Activated CD4-positive, alpha-beta T cell treated with anti-CD3 and anti-CD28 coated beads, Interleukin-2, amount 50 U/mL, for 1 hour (primary cell): ENCODE measurements at regions not wholly inside any gene's neighbourhood (a gene's known extent, or its start where the extent isn't known, plus 50 kb on each side); places are given as distances from the start of the nearest gene placed in this dataset.
"Not testable (repeated sequence)": the region's sequence is repeated elsewhere in the genome, so short reads cannot be mapped to it uniquely, and the experiment has no call there.

Experiments used
- DNase-seq: peaks from one replicate; pipeline ENCODE4 v3.0.0-alpha.2; 2020

DNA sequence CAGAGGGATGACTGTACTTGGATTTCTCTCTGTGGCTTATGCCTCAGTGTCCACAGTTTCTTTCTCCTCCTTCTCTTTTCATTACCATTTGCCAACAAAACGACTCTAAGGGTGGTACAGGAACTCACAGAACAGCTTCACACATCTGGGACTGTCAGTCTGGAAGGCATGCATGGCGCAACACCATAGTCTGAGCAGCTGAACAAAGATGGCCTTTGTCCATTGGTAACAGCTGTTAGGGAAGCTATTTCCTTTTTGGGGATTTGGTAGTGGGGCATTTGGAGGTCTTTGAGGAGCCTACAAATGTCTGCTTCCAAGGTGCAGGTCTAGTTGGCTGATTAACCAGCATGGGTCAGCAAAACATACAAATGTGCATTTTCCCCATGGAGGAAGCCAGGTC is 81.4 kb upstream of the PCDH8 start:
- no peak for DNase-seq

DNA sequence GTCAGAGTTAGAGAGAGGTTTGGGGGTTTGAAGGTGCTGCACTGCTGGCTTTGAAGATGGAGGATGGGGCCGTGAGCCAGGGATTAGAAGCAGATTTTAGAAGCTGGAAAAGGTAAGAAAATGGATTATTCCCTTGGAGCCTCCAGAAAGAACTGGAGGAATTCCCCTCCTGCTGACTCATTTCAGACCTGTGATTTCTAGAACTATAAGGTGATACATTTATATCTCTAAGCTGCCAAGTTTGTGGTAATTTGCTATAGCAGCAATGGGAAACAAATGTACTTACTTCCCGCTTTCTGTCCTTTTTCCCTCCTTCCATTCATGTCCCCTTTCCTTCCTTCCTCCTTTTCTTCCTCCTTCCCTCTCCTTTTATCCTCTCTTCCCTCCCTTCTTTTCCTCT is 78.5 kb upstream of the PCDH8 start:
- no peak for DNase-seq

DNA sequence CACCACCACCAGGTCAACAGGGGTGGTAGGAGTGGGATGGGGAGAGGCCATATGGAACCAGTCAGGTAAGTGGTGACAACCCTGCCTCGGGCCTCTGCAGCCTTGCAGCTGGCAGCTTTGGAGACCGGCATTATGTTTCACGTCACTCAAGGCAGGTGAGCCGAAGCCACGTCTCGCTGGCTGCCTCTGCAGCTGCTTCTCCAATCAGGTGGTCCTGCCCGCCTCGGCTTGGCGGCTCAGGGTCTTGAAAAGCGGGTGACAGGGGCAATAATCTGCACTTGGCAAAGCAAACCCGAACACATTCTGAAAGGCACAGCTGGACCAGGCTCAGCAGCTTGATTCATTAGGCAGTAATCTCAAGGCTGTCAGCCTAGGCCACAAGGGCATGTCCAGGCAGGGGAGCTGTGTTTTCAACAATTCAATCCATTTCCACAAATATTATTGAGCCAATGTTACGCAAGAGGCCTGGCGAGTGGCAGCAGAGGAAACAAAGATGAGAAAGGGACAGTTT is 77.4 kb upstream of the PCDH8 start:
- no peak for DNase-seq

DNA sequence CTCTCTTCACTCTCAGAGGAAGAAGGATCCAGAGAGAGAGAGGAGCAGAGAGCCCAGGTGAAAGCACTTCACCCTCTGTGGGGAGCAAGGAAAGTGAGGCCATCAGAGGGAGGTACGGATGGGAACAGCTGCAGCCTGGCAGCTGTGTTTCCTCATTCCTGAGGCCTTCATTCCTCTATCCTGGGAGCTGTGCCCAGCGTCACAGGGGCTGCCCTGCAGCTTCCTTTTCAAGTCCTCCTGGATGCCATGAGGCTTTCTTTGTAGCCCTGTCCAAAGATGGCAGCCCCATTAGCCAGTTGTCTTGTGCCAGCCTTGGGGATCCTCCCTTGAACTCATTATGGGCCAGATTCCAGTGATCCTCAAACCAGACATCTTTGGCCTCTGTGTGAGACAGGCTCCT is 76.8 kb upstream of the PCDH8 start:
- DNase-seq, result no peak

DNA sequence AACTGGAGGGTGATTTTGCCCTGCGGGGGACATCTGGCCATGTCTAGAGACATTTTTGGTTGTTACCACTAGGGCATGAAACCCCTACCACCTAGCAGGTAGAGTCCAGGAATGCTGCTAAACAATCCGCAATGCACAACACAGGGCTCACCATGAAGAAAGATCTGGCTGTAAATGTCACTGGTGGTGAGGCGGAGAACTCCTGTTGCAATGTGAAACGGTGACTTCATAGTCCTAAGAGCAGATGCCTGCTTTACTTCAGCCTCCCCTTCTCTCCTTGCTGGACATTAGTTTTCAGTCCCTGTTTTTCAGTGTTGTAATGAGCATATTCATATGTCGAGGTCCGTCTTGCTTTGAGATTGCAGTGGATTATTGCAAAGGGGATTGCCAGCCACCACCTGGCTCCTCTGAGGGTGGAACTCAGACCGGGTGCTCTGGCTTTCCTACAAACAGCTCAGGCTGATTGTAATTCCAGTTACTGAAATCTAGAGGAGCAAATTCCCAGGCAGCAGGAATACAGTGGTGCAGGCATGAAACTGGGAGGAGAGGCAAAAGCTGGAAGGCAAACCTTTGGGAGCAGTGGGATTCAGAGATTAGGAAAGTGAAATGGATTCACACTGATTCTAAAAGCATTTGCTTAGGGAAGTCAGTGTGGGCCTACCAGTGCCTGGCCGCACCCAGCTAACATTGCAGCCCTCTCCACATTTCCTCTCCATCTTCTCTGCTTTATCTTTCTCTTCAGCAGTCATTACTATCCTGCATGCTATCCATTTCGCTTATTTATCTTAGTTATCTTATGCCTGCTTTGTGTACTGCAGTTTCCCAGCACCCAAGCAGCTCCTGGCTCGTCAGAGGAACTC is 76.1 kb upstream of the PCDH8 start:
- no peak for DNase-seq

DNA sequence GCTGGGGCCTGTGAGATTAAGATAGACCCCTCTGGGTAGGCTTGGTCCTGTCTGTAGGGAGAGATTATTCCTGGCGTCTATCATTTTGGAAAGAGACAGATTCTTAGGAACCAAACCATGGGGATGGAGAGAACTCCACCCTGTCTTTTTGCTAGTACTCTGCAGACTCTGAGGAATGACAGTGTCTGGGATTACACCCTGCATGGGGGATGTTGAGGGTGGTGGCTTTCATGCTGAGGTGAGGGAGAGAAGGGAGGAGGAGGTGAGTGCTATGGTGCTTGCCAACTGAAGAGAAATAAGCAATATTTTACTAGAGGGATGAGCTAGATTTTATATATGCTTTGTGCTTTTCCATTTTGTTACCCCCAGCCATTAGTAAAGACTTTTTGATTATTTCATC is 74.5 kb upstream of the PCDH8 start:
- no peak for DNase-seq

DNA sequence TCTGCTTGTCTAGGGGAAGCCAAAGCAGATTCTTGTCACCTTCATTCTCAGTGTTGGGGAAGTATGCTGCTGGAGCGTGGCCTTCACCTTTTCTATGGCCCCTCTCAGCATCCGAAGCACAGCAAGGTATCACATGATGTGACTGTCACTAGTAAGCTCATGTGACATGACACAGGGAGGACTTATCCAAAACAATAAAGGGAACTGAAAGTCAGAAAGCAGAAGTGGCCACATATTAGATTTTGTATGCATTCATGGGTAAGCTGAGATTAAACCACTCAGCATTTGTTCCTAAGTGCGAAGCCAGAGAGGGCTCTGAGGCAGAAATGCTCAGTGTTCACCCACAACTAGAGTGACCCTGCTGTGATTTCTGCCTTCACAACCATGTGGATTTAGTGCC is 72.8 kb upstream of the PCDH8 start:
- DNase-seq, result no peak

DNA sequence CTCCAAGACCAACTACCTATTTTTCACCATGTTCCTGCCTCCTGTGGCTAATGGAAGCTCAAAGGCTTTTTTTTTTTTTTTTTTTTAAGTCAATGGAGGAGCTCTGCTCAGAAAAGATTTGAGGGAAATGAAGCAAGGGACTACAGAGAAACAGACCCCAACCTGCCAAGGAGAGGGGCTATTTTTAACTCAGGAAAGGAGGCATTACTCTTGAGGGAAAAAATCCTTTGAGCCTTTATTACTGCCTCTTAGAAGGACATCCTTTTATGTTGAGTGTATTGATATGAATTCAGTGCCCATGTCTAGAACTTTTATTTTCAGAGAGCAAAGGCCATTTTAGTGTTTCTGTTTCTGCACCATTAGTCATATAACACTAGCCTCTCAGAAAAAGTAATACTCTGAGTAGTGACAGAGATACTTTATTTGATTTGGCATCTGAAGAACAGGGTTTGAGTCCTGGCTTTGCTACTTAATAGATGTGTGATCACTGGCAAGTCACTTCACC is 68.1 kb upstream of the PCDH8 start:
- DNase-seq, result no peak

DNA sequence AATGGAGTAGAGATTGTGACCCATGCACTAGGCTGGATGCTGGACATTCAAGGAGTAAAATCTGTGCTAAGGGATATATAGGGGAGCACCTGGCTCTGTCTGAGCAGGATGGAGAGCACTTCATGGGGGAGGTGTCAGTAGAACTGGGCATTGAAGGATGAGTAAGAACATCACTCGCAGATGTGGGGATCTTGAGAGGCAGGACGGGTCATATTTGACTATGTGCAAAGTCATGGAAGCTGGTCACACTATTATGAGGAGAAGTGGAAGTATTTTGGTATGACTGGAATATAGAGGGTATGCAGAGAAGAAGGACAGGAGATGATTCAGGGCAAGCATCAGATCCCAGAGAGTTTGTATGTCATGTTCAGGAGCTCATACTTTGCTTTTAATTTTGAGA is 62.9 kb upstream of the PCDH8 start:
- no peak for DNase-seq

DNA sequence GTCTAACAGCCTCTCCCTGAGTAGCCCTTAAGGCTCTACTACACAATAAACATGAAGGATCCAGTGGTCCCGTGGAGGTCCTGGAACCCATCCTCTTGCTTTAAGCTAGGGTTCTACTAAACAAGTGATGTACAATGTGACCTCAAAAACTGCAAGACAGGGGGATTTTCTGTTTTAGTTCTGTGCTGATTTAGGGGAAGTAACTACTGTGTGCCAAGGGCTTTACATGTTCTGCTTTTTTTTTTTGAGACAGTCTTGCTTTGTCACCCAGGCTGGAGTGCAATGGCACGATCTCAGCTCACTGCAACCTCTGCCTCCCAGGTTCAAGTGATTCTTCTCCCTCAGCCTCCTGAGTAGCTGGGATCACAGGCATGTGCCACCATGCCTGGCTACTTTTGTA is 61.9 kb upstream of the PCDH8 start:
- not testable (repeated sequence) for DNase-seq

DNA sequence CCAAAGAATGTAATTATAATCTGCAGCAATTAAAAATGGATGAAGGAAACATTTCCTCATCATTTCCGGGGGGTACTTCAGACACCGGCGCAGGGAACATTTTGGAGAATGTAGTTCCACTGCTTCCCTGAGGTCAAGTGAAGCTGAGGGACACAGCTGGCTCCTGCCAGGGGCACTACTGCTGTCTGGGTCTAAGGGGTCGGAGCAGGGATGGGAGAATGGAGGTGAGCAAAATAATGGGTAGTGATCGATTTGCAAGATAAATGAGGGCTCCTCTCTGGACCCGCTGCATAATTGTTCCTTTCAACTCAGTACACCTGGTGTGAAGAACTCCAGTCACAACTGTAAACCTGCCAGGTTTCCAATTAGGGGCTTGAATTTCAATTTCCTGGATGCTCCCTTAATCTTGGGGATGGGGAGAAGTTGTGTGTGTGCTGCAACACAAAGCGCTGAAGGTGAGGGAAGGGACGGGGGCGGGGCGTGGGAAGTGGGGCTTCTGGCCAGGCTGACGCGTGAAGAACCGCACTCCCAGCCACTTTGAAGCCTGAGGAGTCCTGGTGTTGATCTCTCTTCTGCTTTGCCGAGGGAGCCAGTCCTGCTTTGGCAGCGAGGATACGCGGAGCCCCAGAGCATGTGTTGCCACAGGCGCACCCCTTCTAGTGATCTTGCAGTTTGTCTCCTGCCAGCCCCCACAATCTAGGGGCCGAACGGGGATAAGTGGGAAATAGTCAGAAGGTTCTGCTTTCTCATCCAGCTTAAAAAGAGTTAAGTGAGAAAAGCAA is 57.9 kb upstream of the PCDH8 start:
- no peak for DNase-seq

DNA sequence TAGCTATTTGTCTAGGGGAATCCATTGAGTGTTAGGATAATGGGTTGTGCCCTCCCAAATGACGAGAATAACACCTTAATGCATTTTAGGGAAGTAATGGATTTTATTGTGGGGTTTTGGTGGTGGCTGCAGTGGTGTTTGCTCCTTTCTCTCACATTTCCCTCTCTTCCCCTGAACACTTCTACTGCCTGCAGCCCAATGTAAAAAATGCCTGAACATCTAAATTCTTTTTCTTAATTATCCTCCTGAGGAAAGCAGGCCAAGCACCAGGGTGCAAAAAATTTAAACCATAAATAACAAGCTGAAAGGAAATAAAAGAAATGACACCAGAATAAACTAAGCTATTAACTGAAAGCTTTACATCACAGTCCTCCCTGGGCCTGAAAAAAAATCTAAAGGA is 57.3 kb upstream of the PCDH8 start:
- no peak for DNase-seq

DNA sequence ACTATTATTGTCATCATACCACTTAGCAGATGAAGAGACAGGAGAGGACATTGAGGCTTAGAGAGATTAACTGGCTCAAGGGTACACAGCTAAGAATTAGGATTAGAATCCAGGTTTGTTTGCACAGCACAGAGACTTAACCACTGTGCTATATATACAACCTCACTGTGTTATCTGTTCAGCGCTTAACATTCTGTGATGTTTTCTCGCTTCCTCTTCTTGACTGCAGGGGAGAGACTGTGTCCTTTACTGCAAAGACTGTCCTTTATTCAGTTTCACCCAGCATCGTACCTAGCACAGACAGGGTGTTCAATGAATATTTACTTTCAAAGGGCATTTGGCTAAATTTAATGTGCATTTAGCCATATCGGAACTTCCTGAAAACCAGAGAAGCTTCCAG is 54.9 kb upstream of the PCDH8 start:
- DNase-seq, result no peak

DNA sequence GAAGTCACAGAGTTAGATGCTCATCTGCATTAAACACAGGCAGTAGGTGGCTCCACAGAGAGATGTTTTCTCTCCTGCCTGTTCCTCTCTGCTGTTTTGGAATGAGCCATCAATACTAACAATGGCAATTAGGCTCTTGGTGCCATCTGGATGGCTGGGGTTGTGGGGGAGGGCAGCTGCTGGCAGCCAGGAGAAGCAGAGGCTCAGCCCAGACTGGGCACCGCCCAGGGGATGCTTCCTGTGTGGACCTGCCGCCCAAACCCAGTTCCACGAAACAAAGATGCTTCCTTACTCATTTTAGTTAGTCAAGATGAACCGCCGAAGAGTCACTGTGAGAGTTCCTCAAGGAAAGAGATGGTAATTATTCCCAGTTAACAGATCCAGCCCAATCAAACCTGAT is 50.8 kb upstream of the PCDH8 start:
- DNase-seq, result no peak
